ENCODE measurements at regions not wholly inside any gene's neighbourhood (a gene's known extent, or its start where the extent isn't known, plus 50 kb on each side); places are given as distances from the start of the nearest gene placed in this dataset.
"Not testable (repeated sequence)": the region's sequence is repeated elsewhere in the genome, so short reads cannot be mapped to it uniquely, and the experiment has no call there.

- no peak overlapping the region for H3K4me2 ChIP-seq (ENCODE audit: low read length)
- H3K9me3 ChIP-seq (ENCODE audit: control insufficient read depth, low read length), result no peaks in the 10 kb centered on the region
- H3K4me1 ChIP-seq, result no peaks in the 10 kb centered on the region
- H3K27ac ChIP-seq, result no peak overlapping the region
- no peaks in the 10 kb centered on the region for H3K36me3 ChIP-seq (ENCODE audit: control insufficient read depth, insufficient read depth, low read length)
- H3K9ac ChIP-seq, result no peak overlapping the region
- H3K4me3 ChIP-seq (ENCODE audit: low read depth, low read length), result no peak overlapping the region
- no peak for TF ChIP-seq CTCF (IDR thresholded peaks at IDR 0.05)
- H3K79me2 ChIP-seq, result no peaks in the 10 kb centered on the region
- H2AFZ ChIP-seq, result no peak overlapping the region
- no peaks in the 10 kb centered on the region for H3K27me3 ChIP-seq (ENCODE audit: control insufficient read depth, insufficient read depth, low read length)
Measured at GRCh38 chr15:79777916-79778315, 118.9 kb downstream of the MTHFS start.

- Histone ChIP-seq H2AFZ (no peak overlapping the region), H3K4me3 (ENCODE audit: low read depth, low read length) (no peak overlapping the region), H3K36me3 (ENCODE audit: control insufficient read depth, insufficient read depth, low read length) (no peaks in the 10 kb centered on the region), H3K4me2 (ENCODE audit: low read length) (no peak overlapping the region), H3K9ac (no peak overlapping the region), H3K9me3 (ENCODE audit: control insufficient read depth, low read length) (no peaks in the 10 kb centered on the region), H3K27me3 (ENCODE audit: control insufficient read depth, insufficient read depth, low read length) (no peaks in the 10 kb centered on the region), H3K79me2 (no peaks in the 10 kb centered on the region), H3K4me1 (no peaks in the 10 kb centered on the region), H3K27ac (no peak overlapping the region)
- TF ChIP-seq CTCF (IDR thresholded peaks at IDR 0.05), result no peak
Measured at GRCh38 chr15:79778378-79778990, 118.3 kb downstream of the MTHFS start.

- H3K4me3 ChIP-seq (ENCODE audit: low read depth, low read length), result no peak overlapping the region
- H3K27ac ChIP-seq, result no peak overlapping the region
- no peaks in the 10 kb centered on the region for H3K4me1 ChIP-seq
- no peak overlapping the region for H3K9ac ChIP-seq
- no peak overlapping the region for H3K4me2 ChIP-seq (ENCODE audit: low read length)
- H3K79me2 ChIP-seq, result no peaks in the 10 kb centered on the region
- H3K36me3 ChIP-seq (ENCODE audit: control insufficient read depth, insufficient read depth, low read length), result no peaks in the 10 kb centered on the region
- no peaks in the 10 kb centered on the region for H3K9me3 ChIP-seq (ENCODE audit: control insufficient read depth, low read length)
- H2AFZ ChIP-seq, result no peak overlapping the region
- H3K27me3 ChIP-seq (ENCODE audit: control insufficient read depth, insufficient read depth, low read length), result no peaks in the 10 kb centered on the region
- TF ChIP-seq CTCF (IDR thresholded peaks at IDR 0.05), result no peak
Measured at GRCh38 chr15:79779746-79780145, 117.1 kb downstream of the MTHFS start.

- H2AFZ ChIP-seq; H3K79me2 ChIP-seq; H3K27ac ChIP-seq; H3K27me3 ChIP-seq (ENCODE audit: control insufficient read depth, insufficient read depth, low read length); H3K4me2 ChIP-seq (ENCODE audit: low read length); H3K4me1 ChIP-seq; H3K4me3 ChIP-seq (ENCODE audit: low read depth, low read length); H3K9ac ChIP-seq; H3K36me3 ChIP-seq (ENCODE audit: control insufficient read depth, insufficient read depth, low read length); H3K9me3 ChIP-seq (ENCODE audit: control insufficient read depth, low read length): not testable (repeated sequence)
Measured at GRCh38 chr15:79782307-79782706, 114.5 kb downstream of the MTHFS start.

All from parathyroid adenoma (tissue), 2 donors.